ENCODE measurements at regions not wholly inside any gene's neighbourhood (a gene's known extent, or its start where the extent isn't known, plus 50 kb on each side); places are given as distances from the start of the nearest gene placed in this dataset.

DNA sequence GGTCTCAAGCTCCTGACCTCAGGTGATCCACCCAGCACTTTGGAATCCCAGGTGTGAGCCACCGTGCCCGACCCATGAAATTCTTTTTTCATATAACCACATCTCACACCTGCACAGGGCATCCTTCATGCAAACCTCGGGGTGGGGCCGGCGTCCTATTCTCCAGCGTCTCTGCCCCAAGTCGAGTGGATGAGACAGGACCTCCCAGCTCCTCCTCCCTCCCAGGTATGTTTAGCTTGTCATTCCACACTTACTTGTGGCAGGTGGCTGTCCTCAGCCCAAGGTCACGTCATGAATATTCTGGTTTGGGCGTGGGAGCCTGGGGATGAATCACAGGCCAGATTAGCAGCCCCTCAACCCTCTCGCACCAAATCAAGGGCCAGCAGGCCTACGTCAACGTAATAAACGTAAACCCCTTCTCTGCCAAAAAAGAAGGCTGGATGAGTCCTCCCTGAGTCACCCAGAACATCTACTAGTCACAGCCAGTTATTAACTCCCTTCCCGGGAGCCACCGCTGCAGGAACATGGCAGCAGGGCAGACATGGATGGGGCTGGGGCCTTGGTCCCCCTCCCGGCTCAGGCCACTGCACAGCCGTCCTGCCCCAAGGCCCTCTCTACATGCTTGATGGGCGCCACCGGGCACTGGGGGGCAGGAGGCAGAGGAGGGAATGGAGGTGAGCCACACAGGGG is 91.7 kb downstream of the YTHDF1 start:
- H3K4me3 ChIP-seq (ENCODE audit: low read depth, low read length): no peak overlapping the region
- TF ChIP-seq, protein P1, sequence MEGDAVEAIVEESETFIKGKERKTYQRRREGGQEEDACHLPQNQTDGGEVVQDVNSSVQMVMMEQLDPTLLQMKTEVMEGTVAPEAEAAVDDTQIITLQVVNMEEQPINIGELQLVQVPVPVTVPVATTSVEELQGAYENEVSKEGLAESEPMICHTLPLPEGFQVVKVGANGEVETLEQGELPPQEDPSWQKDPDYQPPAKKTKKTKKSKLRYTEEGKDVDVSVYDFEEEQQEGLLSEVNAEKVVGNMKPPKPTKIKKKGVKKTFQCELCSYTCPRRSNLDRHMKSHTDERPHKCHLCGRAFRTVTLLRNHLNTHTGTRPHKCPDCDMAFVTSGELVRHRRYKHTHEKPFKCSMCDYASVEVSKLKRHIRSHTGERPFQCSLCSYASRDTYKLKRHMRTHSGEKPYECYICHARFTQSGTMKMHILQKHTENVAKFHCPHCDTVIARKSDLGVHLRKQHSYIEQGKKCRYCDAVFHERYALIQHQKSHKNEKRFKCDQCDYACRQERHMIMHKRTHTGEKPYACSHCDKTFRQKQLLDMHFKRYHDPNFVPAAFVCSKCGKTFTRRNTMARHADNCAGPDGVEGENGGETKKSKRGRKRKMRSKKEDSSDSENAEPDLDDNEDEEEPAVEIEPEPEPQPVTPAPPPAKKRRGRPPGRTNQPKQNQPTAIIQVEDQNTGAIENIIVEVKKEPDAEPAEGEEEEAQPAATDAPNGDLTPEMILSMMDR (IDR thresholded peaks at IDR 0.05; ENCODE audit: low read depth, low read length, missing control alignments): no peak
- in situ Hi-C loops (cut with HindIII; ENCODE audit: low sequenced_read_pairs): no loop called here
- no peak for DNase-seq (ENCODE audit: low read depth)

DNA sequence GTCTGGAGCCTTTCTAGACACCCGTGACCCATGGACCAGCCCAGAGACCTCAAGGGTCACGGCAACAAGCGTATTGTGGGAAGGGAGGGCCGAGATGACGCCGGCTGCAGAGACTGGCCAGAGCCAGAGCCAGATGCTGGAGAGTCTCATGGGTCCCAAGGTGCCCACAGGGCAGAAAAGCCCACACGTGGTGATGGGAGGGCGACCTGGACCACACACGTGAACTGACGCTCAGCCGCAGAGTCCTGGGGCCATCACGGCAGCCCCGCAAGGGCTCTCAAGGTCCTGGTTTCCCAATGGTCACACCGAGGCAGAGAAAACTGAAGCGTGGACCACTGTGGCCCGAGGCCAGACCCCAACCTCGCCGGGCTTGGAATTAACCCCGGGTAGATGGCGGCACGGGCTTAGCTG is 92.6 kb downstream of the YTHDF1 start:
- no peak for DNase-seq (ENCODE audit: low read depth)
- no peak overlapping the region for H3K4me3 ChIP-seq (ENCODE audit: low read depth, low read length)
- TF ChIP-seq, protein P1 (IDR thresholded peaks at IDR 0.05; ENCODE audit: low read depth, low read length, missing control alignments): no peak
- in situ Hi-C loops (cut with HindIII; ENCODE audit: low sequenced_read_pairs): no loop called here

DNA sequence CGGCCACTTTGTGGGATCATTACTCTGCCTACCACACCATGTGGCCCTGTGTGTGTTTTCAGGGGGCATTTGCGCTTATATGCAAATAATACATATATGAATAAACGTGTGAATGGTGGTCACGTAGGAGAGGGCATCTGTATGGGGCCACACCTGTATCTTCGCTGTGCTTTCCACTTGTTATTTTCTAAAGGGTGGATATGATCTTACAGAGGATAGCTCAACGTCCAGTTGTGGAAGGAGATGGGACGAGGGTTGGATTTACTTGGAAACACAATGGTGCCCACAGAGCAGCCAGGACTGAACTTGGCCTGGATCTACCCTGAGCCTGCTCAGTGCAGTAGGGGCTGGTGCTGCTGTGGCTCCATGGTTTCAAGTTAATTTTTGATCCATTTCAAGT is 93.3 kb downstream of the YTHDF1 start:
- in situ Hi-C loops (cut with HindIII; ENCODE audit: low sequenced_read_pairs): no loop called here
- DNase-seq (ENCODE audit: low read depth): no peak
- no peak overlapping the region for H3K4me3 ChIP-seq (ENCODE audit: low read depth, low read length)
- TF ChIP-seq, protein P1 (IDR thresholded peaks at IDR 0.05; ENCODE audit: low read depth, low read length, missing control alignments): no peak

GRCh38 chr20:63121749-63122405 is 94.1 kb downstream of the YTHDF1 start:
- in situ Hi-C loops (cut with HindIII; ENCODE audit: low sequenced_read_pairs): no loop called here
- H3K4me3 ChIP-seq (ENCODE audit: low read depth, low read length): no peak overlapping the region
- TF ChIP-seq, protein P1 (IDR thresholded peaks at IDR 0.05; ENCODE audit: low read depth, low read length, missing control alignments): no peak
- DNase-seq (ENCODE audit: low read depth): no peak

GRCh38 chr20:63121246-63121645 is 94.7 kb downstream of the YTHDF1 start:
- DNase-seq (ENCODE audit: low read depth): no peak
- H3K4me3 ChIP-seq (ENCODE audit: low read depth, low read length): no peak overlapping the region
- in situ Hi-C loops (cut with HindIII; ENCODE audit: low sequenced_read_pairs): no loop called here
- TF ChIP-seq, protein P1 (IDR thresholded peaks at IDR 0.05; ENCODE audit: low read depth, low read length, missing control alignments): no peak

DNA sequence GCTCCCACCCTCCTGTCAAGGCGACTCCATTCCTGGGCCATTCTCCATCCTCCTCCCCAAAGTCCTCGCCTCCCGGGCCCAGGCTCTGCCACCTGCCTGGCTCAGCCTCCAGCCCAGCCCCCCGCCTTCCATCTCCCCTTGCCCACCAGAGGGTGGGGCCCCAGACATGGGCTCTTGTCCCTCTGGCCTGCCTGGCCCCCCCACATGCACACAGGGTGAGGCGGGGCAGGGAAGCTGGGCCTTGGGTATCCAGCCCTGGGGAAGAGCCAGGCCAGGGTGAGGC is 95.2 kb downstream of the YTHDF1 start:
- H3K4me3 ChIP-seq (ENCODE audit: low read depth, low read length): no peak overlapping the region
- TF ChIP-seq, protein P1 (IDR thresholded peaks at IDR 0.05; ENCODE audit: low read depth, low read length, missing control alignments): no peak
- in situ Hi-C loops (cut with HindIII; ENCODE audit: low sequenced_read_pairs): no loop called here
- DNase-seq (ENCODE audit: low read depth): no peak

Measured in astrocyte of the cerebellum (primary cell).